H4 (cell line): ENCODE measurements at regions not wholly inside any gene's neighbourhood (a gene's known extent, or its start where the extent isn't known, plus 50 kb on each side); places are given as distances from the start of the nearest gene placed in this dataset.
A peak's percentile ranks its signal among the peaks of the same experiment; 100 is the strongest.

Experiments
- DNase-seq: peaks from one replicate; pipeline ENCODE4 v3.0.0-alpha.2; 2015; ENCODE audit warnings: low spot score

DNA sequence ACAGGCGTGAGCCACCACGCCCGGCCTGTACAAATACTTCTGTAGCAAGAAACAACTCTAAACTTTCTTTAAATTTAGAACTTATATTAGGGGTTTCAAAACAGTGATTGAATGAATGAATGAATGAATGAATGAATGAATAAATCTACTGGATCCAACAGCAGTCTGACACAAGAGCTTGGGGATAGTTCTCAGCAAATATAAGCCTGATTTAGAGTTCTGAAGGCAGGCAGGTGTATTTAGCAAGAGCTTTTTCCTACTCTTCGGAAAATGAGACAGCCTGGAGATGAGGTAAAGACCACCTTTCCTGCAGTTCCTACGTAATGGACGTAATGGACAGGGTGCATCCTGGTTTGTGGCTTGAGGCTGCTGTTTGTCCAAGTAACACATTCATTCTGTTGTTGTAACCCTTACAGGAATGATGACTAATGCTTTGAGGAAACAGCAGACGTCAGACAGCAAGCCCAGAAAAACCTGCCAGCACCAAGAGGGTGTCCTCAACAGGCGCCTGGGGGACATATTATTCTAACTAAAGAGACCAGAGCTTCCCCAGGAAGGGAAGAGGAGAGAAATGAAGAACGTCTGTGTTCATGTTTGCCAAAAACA lies 277.4 kb upstream of the SOX5 start:
- peak; percentile 79 for DNase-seq

DNA sequence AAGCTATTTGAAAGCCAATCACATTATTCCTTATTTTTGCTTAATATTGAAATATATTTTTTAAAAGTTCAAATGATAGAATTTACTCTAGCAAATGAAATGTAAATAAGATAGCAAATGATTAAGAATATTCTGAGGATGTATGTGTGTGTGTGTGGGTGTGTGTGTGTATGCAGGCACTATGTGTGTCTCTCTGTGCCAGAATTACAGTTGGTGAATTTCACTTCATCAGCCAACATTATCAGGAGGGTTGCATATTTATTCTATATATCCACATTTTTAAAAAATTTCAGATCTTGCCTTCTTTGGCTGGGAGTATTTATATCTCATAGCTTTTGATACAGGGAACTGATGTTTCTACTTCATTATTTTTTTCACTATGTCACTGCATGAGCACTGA lies 274.9 kb upstream of the SOX5 start:
- no peak for DNase-seq

DNA sequence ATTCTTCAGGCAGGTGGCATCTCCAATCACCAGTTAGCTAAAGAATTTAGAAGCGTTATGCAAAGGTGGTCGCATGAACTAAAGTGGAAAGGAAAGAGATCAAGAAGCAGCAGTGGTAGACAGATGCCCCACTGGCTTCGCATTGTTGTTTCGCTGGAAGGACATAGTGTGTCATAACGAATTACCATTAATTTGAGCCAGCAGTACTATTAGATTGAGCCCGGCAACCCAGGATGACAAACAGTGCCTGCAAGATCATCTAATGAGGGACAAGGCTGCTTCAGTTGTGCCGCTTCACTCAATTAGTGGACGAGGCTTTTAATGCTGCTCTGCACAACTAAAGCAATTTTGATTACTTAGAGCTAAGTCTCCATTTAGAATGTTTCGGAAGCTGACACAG lies 274.5 kb upstream of the SOX5 start:
- no peak for DNase-seq

DNA sequence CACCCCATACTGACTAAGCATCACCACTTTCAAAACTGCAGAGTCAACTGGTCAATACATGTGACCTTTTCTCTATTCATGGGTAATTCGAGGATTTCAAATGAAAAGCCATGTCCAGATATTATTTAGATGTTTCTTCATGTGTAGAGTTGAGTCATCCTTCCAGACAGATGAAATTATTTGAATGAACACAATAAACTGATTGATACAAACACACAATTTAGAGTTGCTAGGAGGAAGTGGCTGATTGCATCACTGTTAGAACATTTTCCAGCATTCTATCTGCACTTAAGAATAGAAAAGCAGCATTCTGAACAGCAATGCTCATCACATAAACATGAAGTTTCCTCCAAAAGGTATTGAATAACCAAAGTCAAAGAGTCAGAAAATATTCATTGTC lies 273.5 kb upstream of the SOX5 start:
- no peak for DNase-seq

DNA sequence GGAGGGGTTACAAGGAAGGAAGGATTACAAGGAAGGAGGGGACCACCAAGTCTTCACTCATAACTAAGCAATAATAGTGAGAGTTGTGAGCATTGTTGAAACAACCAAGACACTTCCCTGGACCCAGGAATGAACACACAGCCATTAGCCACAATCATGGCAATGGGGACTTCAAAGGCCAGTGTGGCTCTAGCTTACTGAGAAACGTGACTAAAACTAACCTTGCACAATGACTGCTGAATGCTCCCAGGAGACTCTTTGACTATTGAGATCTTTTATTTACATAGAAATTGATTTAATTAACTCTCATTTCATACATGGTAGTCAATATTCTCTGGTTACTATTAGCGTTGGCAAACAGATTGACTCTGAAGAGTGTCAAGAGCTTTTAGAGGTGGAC lies 263.0 kb upstream of the SOX5 start:
- no peak for DNase-seq

DNA sequence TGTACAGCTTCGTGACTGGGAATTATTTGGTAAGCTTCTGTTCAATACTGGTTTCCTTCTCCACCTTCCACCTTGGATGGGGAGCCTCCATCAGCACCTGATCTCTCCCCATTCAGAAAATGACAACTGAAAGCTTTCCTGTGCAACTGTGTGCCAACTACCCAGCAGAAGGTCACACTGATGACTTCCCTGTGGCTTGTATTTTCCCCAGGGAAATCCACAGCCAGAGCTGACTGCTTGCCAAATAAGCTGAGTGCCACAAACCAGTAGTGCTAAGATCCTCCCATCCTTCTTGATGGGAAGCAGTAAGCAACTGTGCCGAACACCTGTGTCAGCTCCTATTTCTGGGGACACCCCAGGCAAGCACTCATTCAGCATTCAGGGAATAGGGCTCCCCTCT lies 257.2 kb upstream of the SOX5 start:
- DNase-seq, result no peak

DNA sequence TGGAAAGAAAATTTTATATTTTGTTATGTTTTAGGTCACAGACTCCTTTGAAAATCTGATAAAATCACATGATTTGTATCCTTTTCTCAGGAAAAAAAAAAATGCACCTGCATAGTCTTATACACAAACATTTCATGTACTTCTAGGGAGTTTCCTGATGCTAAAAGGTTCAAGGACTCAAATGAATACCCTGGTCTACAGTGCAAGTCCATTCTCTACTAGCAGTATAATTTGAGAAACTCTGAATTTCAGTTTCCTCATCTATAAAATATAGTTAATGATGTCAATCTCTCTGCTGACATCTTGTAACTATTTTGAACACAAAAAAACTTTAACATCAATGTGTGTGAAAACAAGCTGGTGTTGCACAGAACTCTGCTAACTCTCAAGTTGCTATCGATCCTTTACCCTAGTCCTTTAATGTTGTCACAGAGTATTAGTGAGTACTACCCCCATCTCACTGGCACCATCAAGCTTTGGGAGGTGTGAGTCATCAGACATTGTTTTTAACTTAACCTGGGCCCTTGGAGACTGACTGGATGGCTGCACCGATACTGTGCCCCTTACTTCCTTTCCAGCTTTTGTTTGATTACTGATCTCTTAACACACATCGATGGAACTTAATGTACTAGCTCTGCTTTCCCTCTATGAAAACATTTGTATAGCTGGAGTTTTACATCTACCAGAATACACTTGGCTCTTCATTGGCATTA lies 251.9 kb upstream of the SOX5 start:
- no peak for DNase-seq

DNA sequence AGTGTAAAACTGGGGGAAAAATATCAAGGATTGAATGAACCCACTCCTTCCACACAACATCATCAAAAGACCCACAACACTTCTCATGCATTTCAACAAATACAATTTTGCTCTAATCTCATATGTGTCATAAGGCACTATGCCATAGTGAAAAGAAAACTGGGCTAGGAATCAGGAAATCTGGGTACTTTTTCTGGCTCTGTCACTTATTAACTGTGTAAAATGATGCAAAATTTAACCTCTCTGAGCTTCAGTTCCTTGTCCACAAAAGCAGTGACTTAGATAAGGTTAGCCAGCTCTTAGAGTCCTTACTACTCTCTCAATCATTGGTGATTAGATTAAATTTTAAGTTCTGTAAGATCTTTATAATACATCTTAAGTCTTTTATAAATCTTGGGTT lies 250.5 kb upstream of the SOX5 start:
- no peak for DNase-seq

DNA sequence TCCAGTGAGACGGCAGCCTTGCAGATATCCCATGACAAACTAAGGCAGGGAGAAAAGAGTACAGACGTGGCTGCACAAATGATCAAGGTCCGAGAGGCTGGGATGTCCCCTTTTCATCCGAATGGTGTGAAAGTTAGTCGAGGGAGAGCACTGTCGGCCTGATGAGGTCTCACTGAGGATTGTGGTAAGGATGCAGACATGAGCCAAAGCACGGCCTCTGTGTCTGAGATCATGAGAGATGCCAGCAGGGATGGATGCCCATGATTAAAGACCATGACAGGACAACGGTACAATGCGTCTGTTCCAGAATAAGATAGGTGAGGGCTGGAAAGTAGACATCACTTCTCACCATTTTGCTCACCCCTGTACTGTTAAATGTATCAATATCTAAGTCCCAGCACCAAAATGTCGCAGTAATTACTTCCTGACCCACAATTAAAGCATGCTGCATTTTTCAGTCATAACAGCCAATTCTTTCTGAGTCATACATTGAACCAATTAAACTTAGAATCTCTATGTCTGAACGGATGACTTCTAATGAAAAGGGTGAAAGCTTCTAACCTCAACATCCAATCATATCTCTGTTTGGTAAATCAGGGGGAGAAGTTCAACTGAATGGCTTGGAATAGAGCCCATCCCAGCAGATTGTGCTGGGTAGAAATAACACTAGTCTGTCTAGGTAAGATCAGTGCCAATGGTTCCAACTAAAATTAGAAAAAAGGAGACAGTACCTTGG lies 249.6 kb upstream of the SOX5 start:
- DNase-seq, result no peak

DNA sequence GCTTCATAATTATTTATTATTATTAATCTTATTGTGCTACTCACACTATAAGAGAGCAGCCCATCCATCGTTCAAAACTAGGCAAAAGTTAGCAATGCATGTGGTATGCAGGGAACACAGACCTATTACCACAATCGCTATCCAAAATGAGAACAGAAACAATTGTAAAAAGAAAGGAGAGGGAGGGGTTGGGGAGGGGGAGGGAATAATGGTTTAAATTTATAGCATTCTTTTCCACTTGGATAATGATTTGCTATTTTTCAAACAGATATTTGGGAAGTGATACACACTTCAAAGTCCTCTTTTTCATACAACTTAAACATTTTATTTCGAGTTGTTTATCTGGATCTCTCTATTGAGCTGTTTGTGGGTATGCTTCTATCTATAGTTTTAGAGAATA lies 248.6 kb upstream of the SOX5 start:
- DNase-seq, result no peak

DNA sequence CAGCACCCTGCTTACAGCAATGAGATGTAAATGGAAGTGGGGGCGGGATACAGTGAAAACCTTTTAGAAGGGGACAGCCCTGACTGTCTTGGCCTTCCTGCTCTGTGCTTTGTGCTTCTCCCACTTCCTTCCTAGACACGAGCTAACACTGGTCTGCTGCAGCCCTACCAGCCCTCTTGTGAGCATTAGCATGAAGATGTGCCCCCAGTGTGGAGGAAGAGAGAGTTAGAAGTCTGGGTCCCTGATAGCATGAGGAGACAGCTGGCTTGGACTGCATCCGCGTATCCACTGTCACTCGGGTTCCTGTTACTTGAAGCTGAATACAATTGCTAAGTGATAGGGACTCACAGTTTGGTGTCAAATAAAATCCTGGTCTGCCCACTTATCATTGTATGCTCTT lies 248.1 kb upstream of the SOX5 start:
- no peak for DNase-seq

DNA sequence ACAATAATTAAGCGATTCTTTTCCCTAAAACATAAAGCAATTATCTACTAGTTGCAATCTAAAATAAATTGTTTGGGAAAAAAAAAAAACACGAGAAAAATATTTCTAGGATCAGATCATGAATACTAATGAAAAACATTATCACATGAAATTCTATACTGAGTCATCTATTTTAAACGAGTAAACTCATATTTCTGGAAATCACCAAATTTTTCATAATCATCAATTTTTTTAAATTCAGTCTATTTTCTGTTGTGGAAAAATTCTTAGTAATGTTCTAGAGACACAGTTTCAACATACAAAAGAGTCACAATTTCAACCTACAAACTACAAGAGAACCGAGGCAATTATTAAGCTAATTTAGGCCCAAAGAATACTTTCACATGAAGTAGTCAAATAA lies 245.6 kb upstream of the SOX5 start:
- DNase-seq, result no peak

DNA sequence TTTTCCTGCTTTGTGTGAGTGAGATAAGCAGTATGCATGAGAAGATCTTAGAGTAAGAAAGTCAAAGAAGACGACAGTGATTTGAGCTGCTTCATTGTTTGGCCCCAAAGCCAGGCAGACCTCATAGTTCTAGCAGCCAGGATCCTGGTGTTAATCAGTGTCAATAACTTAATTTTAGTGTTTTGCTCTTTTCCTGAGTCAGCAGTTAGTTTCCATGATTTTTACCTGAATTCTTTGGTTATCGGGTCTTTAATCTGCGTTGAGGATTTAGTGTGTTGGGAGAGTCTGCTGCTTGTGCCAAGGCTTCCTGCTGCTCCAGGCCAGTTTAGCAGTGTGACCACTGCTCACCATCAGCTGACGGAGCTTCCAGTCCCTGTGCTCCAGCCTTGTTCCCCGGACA lies 241.6 kb upstream of the SOX5 start:
- DNase-seq, result no peak

DNA sequence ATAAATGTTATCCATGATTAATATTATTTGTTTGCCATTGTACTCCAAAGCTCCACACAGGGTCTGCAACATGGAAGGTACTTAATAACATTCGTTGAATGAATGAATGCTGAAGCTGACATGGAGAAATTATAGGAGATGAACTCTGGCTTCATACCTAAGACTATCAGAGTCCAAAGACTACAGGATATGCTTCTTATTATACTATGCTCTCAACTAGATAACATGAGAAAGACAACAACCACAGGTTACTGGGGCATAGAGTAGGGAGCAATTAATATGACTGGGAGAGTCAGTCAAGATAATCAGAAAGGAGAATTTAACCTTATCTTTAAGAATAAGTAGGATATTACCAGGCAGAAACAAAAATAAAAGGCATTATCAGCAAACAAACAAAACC lies 236.3 kb upstream of the SOX5 start:
- DNase-seq, result no peak

DNA sequence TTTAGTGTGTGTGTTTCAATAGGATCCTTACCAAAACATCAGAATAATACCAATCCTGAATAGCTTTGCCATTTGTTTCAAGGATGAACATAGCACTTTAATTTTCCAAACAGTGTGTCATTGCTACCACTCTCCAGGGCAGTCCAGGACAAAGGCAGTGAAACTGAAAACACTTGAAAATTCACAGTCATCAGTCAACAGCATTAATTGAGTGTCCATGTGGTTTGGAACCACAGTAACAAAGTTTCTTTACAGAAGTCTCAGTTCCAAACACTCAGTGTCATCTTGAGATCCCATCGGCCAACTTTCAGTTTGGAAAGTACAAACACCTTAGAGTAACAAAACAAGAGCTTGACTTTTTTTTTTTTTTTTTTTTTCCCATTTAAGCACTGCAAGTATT lies 228.4 kb upstream of the SOX5 start:
- DNase-seq, result no peak

DNA sequence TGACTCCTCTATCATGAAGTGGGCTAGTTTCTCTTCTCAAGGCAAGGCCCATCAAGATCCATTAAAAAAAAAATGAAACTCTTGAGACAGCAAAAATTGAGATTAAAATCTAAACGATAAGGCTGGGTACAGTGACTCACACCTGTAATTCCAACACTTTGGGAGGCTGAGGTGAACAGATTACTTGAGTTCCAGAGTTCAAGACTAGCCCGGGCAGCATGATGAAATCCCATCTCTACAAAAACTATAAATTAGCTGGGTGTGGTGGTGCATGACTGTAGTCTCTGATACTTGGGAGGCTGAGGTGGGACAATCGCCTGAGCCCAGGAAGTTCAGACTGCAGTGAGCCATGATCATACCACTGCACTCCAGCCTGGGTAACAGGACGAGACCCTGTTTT lies 226.5 kb upstream of the SOX5 start:
- no peak for DNase-seq

DNA sequence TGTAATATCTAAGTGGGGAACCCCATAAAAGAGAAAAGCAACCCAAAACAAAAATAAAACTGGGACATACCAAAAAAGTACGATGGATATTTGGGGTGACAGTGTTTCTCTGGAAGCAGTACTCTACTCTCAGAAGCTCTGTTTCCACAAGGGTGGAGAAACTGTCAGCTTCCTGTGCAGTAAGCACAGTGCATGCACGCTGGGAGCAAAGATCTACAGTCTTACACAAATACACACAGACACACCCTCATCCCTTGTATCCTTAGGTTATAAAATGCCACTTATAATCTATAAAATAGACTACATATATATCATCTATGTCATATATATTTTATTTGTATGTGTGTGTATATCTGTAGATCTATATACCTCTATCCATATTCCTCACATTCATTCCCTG lies 225.8 kb upstream of the SOX5 start:
- no peak for DNase-seq

DNA sequence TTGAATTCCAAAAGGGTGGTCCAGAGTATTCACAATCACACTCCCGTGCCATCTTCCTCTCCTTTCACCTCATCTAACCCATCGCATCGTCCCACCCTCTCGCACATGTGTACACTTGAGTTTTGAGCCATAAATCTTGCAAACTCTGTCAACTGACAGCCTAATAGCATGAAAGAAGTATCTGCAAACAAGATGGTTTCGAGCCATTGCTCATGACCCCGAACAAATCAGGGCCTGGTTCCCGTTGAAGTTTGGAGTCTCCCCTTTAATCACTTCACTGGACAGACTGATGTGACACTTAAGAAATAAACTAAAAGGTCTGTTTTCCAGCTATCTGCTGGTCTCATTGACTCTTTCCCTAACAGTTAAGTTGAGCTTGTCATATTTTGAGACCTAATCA lies 223.6 kb upstream of the SOX5 start:
- no peak for DNase-seq

DNA sequence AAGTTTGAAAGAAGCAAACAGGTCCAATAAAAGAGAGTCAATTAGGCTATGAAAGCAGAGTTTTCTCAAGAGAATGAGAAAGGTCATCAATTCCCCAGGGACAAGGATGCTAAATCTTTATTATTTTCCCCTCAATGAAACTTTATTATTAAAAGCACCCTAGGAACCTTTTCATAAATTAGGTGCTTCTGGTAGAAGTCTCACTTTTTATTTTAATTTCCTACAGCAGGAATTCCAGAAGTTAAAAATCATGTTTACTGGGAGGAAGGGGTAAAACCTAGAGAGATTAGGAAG lies 223.2 kb upstream of the SOX5 start:
- DNase-seq, result no peak

DNA sequence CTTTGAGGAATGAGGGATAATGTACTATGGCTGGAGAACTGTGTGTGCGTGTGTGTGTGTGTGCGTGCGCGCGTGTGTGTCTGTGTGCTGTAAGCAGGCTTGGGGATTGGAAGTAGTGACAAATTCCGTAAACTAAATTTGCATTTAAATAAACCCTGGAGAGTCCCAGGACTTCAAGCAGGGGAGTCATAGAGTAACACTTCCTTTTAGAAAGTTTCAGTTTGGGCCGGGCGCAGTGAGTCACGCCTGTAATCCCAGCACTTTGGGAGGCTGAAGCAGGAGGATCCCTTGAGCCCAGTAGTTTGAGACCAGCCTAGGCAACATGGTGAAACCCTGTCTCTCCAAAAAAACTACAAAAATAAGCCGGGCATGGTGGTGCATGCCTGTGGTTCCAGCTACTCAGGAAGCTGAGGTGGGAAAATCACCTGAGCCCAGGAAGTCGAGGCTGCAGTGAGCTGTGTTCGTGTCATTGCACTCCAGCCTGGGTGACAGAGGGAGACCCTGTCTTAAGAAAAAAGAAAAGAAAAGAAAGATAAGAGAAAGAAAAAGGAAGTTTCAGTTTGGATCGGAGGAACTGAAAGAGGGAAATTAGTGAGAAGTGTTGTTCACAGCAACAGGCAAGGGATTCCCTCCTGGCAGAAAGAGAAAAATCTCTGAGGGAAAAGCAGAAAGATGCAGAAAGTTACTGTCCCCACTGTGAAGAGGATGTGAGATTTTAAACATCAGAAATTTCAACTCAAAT lies 222.7 kb upstream of the SOX5 start:
- DNase-seq, result no peak

DNA sequence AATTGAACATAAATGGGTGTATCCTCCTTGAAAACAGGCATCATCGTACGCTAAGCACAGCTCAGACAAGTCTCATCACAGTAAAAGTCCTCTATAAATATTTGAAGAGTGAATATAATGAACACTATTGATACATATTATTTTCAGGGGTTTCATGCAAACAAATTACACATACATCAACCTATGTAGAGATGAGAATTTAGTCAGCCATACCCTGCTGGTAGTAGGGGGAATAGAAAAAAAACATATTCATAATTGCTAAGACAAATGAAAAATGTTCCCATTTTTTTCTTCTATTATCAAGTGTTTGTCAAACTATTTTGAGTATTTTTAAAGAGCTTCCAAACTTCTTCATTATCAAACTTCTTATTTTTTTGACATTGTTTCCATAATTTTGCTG lies 205.6 kb upstream of the SOX5 start:
- DNase-seq, result no peak

DNA sequence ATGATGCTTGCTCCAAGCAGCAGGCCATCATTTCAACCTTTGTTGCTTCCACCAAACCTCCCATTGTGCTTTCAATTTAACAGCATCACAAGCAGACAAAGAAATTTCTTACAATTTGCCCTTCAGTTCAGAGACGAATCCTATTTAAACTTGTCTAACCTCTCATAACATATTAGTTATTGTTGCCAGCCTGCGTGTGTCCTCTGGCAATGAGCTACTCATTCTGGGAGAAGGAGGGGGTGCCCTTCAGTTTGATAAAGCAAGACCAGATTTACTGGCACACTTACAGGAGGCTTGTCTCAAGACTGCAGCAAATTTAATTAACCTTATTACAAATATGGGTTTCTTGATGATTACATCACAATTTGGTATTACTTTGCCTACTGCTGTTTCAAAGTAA lies 203.6 kb upstream of the SOX5 start:
- DNase-seq, result no peak

DNA sequence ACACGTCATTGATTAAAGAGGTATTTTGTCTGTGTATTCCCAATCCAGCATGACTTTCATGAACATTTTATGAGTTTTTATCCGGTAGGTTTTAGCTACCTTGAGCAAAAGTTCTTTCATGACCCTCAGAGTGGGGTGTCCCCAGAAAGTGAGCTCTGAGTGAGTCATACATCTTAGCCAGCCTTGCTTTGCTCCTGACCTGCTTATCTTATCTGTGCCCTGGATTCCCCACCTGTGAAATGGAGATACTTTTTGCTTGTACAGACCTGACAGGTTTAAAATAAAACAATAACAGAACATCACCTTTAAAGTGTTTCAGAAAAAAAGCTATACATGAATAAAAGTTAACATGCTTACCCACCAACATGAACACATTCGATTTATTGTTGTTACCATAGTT lies 202.8 kb upstream of the SOX5 start:
- DNase-seq, result no peak
